SH-SY5Y (cell line): ENCODE measurements at regions not wholly inside any gene's neighbourhood (a gene's known extent, or its start where the extent isn't known, plus 50 kb on each side); places are given as distances from the start of the nearest gene placed in this dataset.
A peak's percentile ranks its signal among the peaks of the same experiment; 100 is the strongest.

Experiments used
- GATA2 ChIP-seq: IDR thresholded peaks from 2 replicates; pipeline ENCODE4 v1.6.1; 2011; ENCODE audit warnings: mild to moderate bottlenecking, low read depth, low read length
- GATA3 ChIP-seq: IDR thresholded peaks from 2 replicates; pipeline ENCODE4 v1.6.1; 2011; ENCODE audit warnings: low read depth, mild to moderate bottlenecking, low read length, moderate library complexity

DNA sequence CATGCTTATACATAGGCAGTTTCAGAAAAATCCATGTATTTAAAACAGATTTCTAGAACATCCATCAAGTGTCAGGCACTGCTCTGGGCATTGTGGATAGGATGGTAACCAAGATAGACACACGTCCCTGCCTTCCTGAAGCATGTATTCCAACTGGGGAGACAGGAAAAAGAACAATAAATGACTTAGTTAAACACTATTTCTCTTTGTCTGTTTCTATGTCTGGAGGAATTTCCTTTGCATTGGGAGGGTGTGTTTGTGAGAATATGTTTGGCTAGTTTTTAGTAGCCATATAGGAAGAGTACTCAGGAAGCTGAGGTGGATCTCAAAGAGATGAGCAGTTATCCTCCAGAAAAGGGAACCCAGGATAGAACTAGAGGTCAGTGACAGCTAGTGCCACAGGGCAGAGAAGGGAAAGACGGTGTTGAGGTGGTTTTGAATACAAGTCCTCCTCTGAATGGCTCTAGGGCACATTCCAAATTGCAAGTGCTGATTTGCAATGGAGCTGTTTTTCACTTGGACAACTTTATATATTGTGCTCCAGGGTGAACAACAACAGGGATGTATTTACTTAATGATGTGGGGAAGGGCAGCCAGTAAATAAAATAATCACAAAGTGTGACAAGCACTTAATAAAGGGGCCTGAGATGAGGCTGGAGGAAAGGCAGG lies 144.7 kb upstream of the SHB start:
- TF ChIP-seq GATA2 (no peak), GATA3 (no peak)

DNA sequence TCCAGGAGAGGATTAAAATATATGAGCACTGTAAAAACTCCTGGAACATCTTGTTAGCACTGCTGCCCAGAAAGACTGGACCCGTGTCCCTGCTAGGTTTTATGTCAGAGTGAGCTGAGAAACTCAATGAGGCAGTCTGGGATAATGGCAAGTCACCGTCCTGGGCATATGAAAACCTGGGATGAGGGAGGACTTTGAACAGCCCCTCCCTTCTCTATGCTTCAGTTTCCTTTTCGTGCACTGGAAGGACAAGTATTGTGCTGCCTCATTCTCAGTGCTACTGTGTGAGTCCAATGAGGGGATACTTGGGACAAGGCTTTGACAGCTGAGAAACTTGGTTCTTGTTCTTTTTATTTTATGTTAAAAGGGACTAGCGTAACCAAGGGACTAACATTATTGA lies 143.0 kb upstream of the SHB start:
- no peak for TF ChIP-seq GATA3
- no peak for TF ChIP-seq GATA2

DNA sequence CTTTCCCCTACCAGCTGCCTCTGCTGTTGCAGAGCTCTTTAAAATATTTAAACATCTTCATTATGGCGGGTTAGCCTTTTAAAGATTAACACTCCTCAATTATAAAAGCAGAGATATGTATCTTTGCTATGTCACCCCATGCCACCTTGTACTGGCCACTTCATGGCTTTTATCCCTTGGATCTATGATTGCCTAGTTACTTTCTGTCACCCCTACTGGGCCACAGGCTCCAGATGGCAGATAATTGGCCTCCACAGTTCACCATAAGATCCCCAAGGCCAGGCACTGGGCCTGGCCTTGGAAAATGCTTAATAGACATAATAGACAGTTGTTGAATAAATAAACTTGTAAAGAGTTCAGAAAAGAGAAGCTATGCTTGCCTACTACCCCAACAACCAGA lies 142.0 kb upstream of the SHB start:
- TF ChIP-seq GATA3 (peak; percentile 92), GATA2 (peak; percentile 92)

GRCh38 chr9:38208206-38208901 lies 139.3 kb upstream of the SHB start:
- TF ChIP-seq GATA3 (no peak), GATA2 (no peak)

DNA sequence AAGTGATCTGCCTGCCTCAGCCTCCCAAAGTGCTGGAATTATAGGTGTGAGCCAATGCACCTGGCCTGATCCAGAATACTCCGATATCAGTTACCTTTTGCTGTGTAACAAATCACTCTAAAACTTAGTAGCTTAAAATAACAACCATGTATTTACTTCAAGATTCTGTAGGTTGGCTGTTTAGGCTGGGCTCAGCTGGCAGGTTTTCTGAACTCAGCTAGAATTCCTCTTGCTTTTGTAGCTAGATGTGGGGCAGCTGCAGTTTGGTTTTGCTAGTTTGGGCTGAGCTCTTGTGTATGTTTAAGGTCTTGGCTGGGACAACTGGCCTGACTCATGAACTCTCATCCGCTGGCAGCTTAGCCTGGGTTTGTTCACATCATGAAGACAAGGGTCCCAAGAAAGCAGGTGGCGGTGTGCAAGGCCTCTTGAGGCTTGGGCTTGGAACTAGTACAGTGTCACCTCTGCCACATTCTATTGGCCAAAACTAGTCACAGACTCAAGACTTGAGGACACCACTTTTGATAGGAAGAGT lies 138.3 kb upstream of the SHB start:
- TF ChIP-seq GATA3 (no peak), GATA2 (no peak)

- TF ChIP-seq GATA2 = no peak
- no peak for TF ChIP-seq GATA3
Observed at GRCh38 chr9:38205279-38205678, 136.3 kb upstream of the SHB start.

DNA sequence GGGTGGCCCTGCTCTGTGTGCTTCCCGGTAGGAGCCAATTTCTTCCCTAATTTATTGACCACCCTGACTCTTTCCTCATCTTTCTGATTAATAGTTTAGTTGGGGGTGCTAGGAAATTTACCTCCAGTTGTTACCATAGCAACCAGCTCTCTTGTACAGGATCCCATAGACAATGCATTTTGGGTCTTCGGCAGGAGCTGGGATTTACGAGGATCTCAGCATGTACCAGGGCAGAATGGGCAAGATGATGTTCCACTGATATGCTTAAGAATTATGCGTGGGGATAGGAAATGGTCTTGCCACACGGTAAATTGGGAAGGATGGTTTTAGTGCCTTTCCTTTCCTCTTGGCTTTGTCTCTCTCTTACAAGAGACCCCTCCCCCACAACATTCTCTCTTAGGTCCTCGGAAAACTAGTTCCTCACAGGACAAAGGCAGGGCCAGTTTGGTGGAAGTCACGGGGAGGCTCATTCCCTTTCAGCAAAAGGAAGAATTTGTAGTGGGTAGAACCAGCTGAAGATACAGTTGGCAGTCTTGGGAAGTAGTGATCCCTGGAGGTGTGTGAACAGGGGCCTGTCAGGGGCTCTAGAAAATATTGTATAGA lies 133.4 kb upstream of the SHB start:
- no peak for TF ChIP-seq GATA3
- TF ChIP-seq GATA2 = no peak

DNA sequence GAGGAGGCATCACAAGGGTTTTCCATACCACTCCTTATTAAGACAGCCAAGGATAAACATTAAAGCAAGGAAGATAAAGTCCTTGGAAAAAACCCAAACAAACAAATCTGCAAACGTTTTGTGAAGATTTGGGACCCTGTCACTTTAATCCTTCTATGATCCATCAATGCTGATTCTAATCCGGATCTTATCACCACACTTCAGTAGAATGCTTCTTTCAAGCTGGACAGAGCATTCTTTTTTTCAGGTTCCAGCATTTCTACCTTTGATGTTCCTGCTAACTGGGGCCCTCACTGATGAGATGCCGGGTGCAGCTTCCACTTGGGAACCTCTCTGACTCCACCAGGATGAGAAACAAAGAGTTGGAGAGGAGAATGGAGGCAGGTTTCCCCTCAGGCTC lies 132.8 kb upstream of the SHB start:
- TF ChIP-seq GATA2 (no peak), GATA3 (no peak)

DNA sequence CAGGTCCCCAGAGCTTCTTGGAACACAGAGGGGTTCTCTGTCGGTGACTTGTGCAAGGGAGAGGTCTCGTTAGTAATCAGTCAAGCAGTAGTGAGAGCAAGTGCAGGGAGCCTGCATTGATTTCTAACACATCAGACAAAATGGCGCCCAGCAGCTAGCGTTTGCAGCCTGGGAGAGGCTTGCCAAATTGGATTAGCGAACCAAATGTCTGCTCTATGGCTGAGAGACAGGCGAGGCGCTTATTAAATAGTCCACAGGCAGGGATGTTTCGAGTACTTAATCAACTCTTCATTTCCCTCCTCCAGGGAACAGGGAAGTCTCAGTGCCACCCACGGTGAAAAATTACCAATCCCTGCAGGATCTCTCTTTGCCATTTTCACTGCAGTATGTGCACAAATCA lies 131.4 kb upstream of the SHB start:
- TF ChIP-seq GATA2 (no peak), GATA3 (no peak)

DNA sequence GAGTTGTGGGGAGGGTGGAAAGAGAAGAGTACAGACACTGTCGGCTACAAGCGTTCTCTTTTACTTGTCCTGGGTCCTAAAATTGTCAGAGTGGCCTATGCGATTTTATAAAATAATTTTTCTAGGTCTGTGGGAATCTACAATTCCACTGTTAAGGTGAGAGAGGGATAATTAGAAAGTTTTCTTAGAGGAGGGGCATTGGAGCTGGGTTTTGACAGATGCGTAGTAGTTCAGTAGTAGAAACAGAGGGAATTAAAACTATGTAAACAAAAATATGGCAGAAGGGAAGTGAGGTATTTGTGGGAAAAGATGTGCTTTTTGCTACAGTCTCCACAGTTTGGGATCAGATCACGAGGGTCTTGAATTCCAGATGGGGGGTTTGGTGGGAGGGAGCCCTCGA lies 129.1 kb upstream of the SHB start:
- TF ChIP-seq GATA3 = no peak
- TF ChIP-seq GATA2 = no peak

DNA sequence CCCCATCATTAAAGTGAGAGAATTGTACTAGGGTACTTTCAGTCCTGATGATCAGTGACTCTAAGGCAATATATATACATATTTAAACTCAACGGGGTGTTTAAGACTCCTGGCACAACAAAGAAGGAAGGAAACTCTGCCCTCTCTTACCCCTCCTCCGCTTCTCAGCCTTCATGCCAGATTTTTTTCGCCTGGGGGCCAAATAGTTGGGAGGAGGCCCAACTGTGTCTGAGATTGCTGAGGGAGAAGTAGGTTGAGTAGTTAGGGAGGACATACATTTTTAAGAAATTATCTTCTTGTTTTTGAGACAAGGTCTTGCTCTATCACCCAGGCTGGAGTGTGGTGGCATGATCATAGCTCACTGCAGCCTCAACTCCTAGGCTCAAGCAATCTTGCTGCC lies 127.7 kb upstream of the SHB start:
- TF ChIP-seq GATA2 (no peak), GATA3 (no peak)

DNA sequence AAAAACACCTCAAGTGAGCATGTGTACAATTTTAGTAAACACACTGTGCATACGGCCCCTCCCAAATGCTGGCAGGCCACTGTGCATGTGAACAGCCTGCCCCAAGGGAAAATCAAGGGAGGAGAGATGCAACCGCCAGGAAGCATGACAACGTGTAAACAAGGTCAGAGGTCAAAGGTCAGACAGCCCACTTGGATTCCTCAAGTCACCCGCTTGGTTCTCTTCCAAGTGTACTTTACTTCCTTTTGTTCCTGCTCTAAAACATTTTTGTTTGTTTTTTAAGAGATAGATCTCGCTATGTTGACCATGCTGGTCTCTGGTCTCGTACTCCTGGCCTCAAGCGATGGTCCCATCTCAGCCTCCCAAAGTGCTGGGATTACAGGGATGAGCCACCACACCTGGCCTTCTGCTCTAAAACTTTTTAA lies 126.7 kb upstream of the SHB start:
- TF ChIP-seq GATA3 (no peak), GATA2 (no peak)

DNA sequence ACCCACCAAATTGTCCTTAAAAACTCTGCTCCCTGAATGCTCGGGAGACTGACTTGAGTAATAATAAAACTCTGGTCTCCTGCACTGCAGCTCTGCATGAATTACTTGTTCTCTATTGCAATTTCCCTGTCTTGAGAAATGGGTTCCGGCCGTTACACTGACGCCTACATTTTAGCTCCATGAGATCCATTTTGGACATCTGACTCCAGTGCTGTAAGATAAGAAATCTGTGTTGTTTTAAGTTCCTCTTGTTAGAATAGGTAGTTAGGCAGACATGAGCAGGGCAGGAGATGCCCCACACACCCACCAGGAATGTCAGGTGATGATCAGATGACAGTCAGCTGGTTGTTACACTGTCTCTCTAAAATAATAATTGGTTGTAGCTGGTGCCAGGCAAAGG lies 125.8 kb upstream of the SHB start:
- no peak for TF ChIP-seq GATA2
- no peak for TF ChIP-seq GATA3

GRCh38 chr9:38192731-38193265 lies 123.8 kb upstream of the SHB start:
- TF ChIP-seq GATA3 (no peak), GATA2 (no peak)

- TF ChIP-seq GATA3 = no peak
- TF ChIP-seq GATA2 = no peak
Observed at GRCh38 chr9:38186404-38187115, 117.5 kb upstream of the SHB start.
